Trophoblast cell (in vitro differentiated cells and primary cell): ENCODE measurements at regions not wholly inside any gene's neighbourhood (a gene's known extent, or its start where the extent isn't known, plus 50 kb on each side); places are given as distances from the start of the nearest gene placed in this dataset.

Source experiments
- DNase-seq, 2 donors: peaks; one replicate each; pipeline ENCODE4 v3.0.0-alpha.2; 2016
- H2AFZ ChIP-seq: 2 replicates; pipeline ENCODE4 v1.6.1; 2013; ENCODE audit warnings: low read length, moderate library complexity, mild to moderate bottlenecking; ENCODE audit not compliant: insufficient read depth, poor library complexity
- H2AK5ac ChIP-seq: 2 replicates; pipeline ENCODE4 v1.6.1; 2013; ENCODE audit warnings: mild to moderate bottlenecking, low read length
- H2BK120ac ChIP-seq: 2 replicates; pipeline ENCODE4 v1.6.1; 2013; ENCODE audit warnings: low read length, mild to moderate bottlenecking, moderate library complexity; ENCODE audit not compliant: insufficient read depth, poor library complexity
- H2BK12ac ChIP-seq: 2 replicates; pipeline ENCODE4 v1.6.1; 2013; ENCODE audit warnings: mild to moderate bottlenecking, low read length, moderate library complexity
- H2BK5ac ChIP-seq: 2 replicates; pipeline ENCODE4 v1.6.1; 2013; ENCODE audit warnings: low read length, low read depth, moderate library complexity, mild to moderate bottlenecking; ENCODE audit not compliant: poor library complexity
- H3K14ac ChIP-seq: 2 replicates; pipeline ENCODE4 v1.6.1; 2013; ENCODE audit warnings: mild to moderate bottlenecking, low read length
- H3K18ac ChIP-seq: 2 replicates; pipeline ENCODE4 v1.6.1; 2013; ENCODE audit warnings: mild to moderate bottlenecking, low read length
- H3K23ac ChIP-seq: 2 replicates; pipeline ENCODE4 v1.6.1; 2013; ENCODE audit warnings: low read length
- H3K27ac ChIP-seq: 2 replicates; pipeline ENCODE4 v1.5.1; 2013; ENCODE audit warnings: low read depth, mild to moderate bottlenecking, inconsistent platforms, low read length, moderate library complexity
- H3K27me3 ChIP-seq: 2 replicates; pipeline ENCODE4 v1.6.1; 2013; ENCODE audit warnings: inconsistent platforms, mild to moderate bottlenecking, low read length, moderate library complexity; ENCODE audit not compliant: insufficient read depth
- H3K36me3 ChIP-seq, 2 experiments: 1 replicate in 1 of 2; 2 replicates in 1 of 2; pipeline ENCODE4 v1.6.1; 2013; ENCODE audit warnings: low read length in 2 of 2, mild to moderate bottlenecking in 2 of 2, moderate library complexity in 1 of 2; ENCODE audit not compliant: insufficient read depth in 2 of 2, control insufficient read depth in 1 of 2
- H3K4ac ChIP-seq: 2 replicates; pipeline ENCODE4 v1.6.1; 2013; ENCODE audit warnings: low read depth, mild to moderate bottlenecking, low read length, moderate library complexity
- H3K4me1 ChIP-seq, 2 experiments: 1 replicate in 1 of 2; 2 replicates in 1 of 2; pipeline ENCODE4 v1.6.1; 2013; ENCODE audit warnings: low read length in 2 of 2, mild to moderate bottlenecking in 2 of 2, moderate library complexity in 1 of 2; ENCODE audit not compliant: insufficient read depth in 2 of 2, control insufficient read depth in 1 of 2
- H3K4me2 ChIP-seq: 2 replicates; pipeline ENCODE4 v1.6.1; 2013; ENCODE audit warnings: inconsistent platforms, mild to moderate bottlenecking, low read length, moderate library complexity
- H3K4me3 ChIP-seq: 2 replicates; pipeline ENCODE4 v1.5.1; 2013; ENCODE audit warnings: mild to moderate bottlenecking, low read depth, low read length, inconsistent platforms
- H3K79me1 ChIP-seq: one replicate; pipeline ENCODE4 v1.6.1; 2013; ENCODE audit warnings: low read length
- H3K79me2 ChIP-seq: 2 replicates; pipeline ENCODE4 v1.6.1; 2013; ENCODE audit warnings: low read length, mild to moderate bottlenecking; ENCODE audit not compliant: control insufficient read depth, insufficient read depth, poor library complexity
- H3K9ac ChIP-seq: 2 replicates; pipeline ENCODE4 v1.6.1; 2013; ENCODE audit warnings: mild to moderate bottlenecking, low read length
- H3K9me3 ChIP-seq: 2 replicates; pipeline ENCODE4 v1.6.1; 2013; ENCODE audit warnings: low read depth, mild to moderate bottlenecking, control low read depth, inconsistent platforms, low read length; ENCODE audit not compliant: insufficient read depth
- H4K12ac ChIP-seq: 2 replicates; pipeline ENCODE4 v1.6.1; 2013; ENCODE audit warnings: low read depth, mild to moderate bottlenecking, low read length, moderate library complexity
- H4K8ac ChIP-seq: 2 replicates; pipeline ENCODE4 v1.6.1; 2013; ENCODE audit warnings: low read depth, mild to moderate bottlenecking, low read length, moderate library complexity
- H4K91ac ChIP-seq: one replicate; pipeline ENCODE4 v1.6.1; 2013; ENCODE audit warnings: low read depth, mild to moderate bottlenecking, low read length, moderate library complexity
- WGBS: extraction: QIAGEN DNeasy Blood & Tissue Kit; methylation state at CpG from one replicate; pipeline ENCODE4 v1.1.7; 2013; ENCODE audit warnings: missing lambda C conversion rate; ENCODE audit not compliant: insufficient read length, insufficient coverage; ENCODE audit errors: extremely low coverage; 5-methylcytosine and 5-hydroxymethylcytosine counted together

GRCh38 chr3:162770551-162770950 is 1273.9 kb downstream of the OTOL1 start:
- Histone ChIP-seq H3K4me3 (no peak overlapping the region), H3K14ac (no peak overlapping the region), H3K27me3 (no peaks in the 10 kb centered on the region), H4K8ac (no peak overlapping the region), H3K4me1 (no peaks in the 10 kb centered on the region), H3K9me3 (peaks cover 2% of the 10 kb centered on the region), H4K12ac (no peak overlapping the region), H2AK5ac (no peak overlapping the region), H2BK5ac (no peak overlapping the region), H3K9ac (no peak overlapping the region), H3K36me3 (no peaks in the 10 kb centered on the region), H3K27ac (no peak overlapping the region), H3K79me2 (no peaks in the 10 kb centered on the region), H2AFZ (no peak overlapping the region), H4K91ac (no peak overlapping the region), H3K23ac (no peak overlapping the region), H3K4me2 (no peak overlapping the region), H2BK120ac (no peak overlapping the region), H3K4ac (no peak overlapping the region), H2BK12ac (no peak overlapping the region), H3K18ac (no peak overlapping the region), H3K79me1 (no peaks in the 10 kb centered on the region)
- no CpG with 5 or more reads among the region's 2 CpGs for WGBS
- DNase-seq = no peak

- Histone ChIP-seq H3K79me1 (no peaks in the 10 kb centered on the region), H2AK5ac (no peak overlapping the region), H3K18ac (no peak overlapping the region), H4K91ac (no peak overlapping the region), H3K4me2 (no peak overlapping the region), H3K14ac (no peak overlapping the region), H2BK5ac (no peak overlapping the region), H3K27ac (no peak overlapping the region), H3K23ac (no peak overlapping the region), H2AFZ (no peak overlapping the region), H3K9me3 (no peaks in the 10 kb centered on the region), H3K27me3 (no peaks in the 10 kb centered on the region), H3K9ac (no peak overlapping the region), H2BK12ac (no peak overlapping the region), H4K12ac (no peak overlapping the region), H2BK120ac (no peak overlapping the region), H3K4ac (no peak overlapping the region), H4K8ac (no peak overlapping the region), H3K4me3 (no peak overlapping the region), H3K36me3 (no peaks in the 10 kb centered on the region), H3K79me2 (no peaks in the 10 kb centered on the region), H3K4me1 (no peaks in the 10 kb centered on the region)
- DNase-seq = no peak
- no CpG with 5 or more reads among the region's 1 CpG for WGBS
Observed at GRCh38 chr3:162774613-162775100, 1278.0 kb downstream of the OTOL1 start.

- Histone ChIP-seq H3K9me3 (no peaks in the 10 kb centered on the region), H3K18ac (no peak overlapping the region), H4K91ac (no peak overlapping the region), H3K36me3 (no peaks in the 10 kb centered on the region), H3K9ac (no peak overlapping the region), H3K23ac (no peak overlapping the region), H4K12ac (no peak overlapping the region), H3K79me1 (no peaks in the 10 kb centered on the region), H2BK12ac (no peak overlapping the region), H2AFZ (no peak overlapping the region), H3K27ac (no peak overlapping the region), H3K79me2 (no peaks in the 10 kb centered on the region), H4K8ac (no peak overlapping the region), H2AK5ac (no peak overlapping the region), H3K4me3 (no peak overlapping the region), H3K4me1 (no peaks in the 10 kb centered on the region), H3K14ac (no peak overlapping the region), H3K4me2 (no peak overlapping the region), H2BK5ac (no peak overlapping the region), H2BK120ac (no peak overlapping the region), H3K4ac (no peak overlapping the region), H3K27me3 (no peaks in the 10 kb centered on the region)
- no CpG with 5 or more reads among the region's 3 CpGs for WGBS
- DNase-seq = no peak
Observed at GRCh38 chr3:162776148-162776547, 1279.5 kb downstream of the OTOL1 start.

GRCh38 chr3:162777118-162777517 is 1280.5 kb downstream of the OTOL1 start:
- H3K27ac ChIP-seq = no peak overlapping the region
- no peak overlapping the region for H2AK5ac ChIP-seq
- H3K9me3 ChIP-seq = no peaks in the 10 kb centered on the region
- no peak overlapping the region for H4K12ac ChIP-seq
- WGBS = no CpG with 5 or more reads among the region's 1 CpG
- H3K4me1 ChIP-seq = no peaks in the 10 kb centered on the region
- H4K8ac ChIP-seq = no peak overlapping the region
- no peak overlapping the region for H3K4me2 ChIP-seq
- H3K4me3 ChIP-seq = no peak overlapping the region
- H3K36me3 ChIP-seq = no peaks in the 10 kb centered on the region
- H3K18ac ChIP-seq = no peak overlapping the region
- no peak overlapping the region for H3K14ac ChIP-seq
- no peaks in the 10 kb centered on the region for H3K79me2 ChIP-seq
- H3K23ac ChIP-seq = no peak overlapping the region
- H2BK12ac ChIP-seq = no peak overlapping the region
- H4K91ac ChIP-seq = no peak overlapping the region
- H2BK120ac ChIP-seq = no peak overlapping the region
- no peak overlapping the region for H2BK5ac ChIP-seq
- H3K79me1 ChIP-seq = no peaks in the 10 kb centered on the region
- H3K27me3 ChIP-seq = no peaks in the 10 kb centered on the region
- no peak overlapping the region for H3K4ac ChIP-seq
- DNase-seq = no peak
- no peak overlapping the region for H3K9ac ChIP-seq
- H2AFZ ChIP-seq = no peak overlapping the region
